GM23338 (cell line): ENCODE measurements at regions not wholly inside any gene's neighbourhood (a gene's known extent, or its start where the extent isn't known, plus 50 kb on each side); places are given as distances from the start of the nearest gene placed in this dataset.

Experiments used
- ATAC-seq: fragments of 200-7000 bp; cut with Tn5 transposase; 3 replicates; pipeline ENCODE4 v1.9.1; 2020
- DNase-seq: peaks from one replicate; pipeline ENCODE4 v3.0.0-alpha.2; 2015; ENCODE audit warnings: low spot score
- H2AFZ ChIP-seq: fragments of 200-600 bp; sonication (generic); 2 replicates; pipeline ENCODE4 v1.8.0; 2016; ENCODE audit warnings: antibody characterized with exemption, mild to moderate bottlenecking, moderate library complexity
- H3F3A ChIP-seq: fragments of 200-600 bp; sonication (generic); replicated peaks from 2 replicates; pipeline ENCODE4 v1.8.0; 2017; ENCODE audit warnings: antibody characterized with exemption, mixed run types, low read depth
- H3K27ac ChIP-seq: fragments of 200-600 bp; sonication (generic); 2 replicates; pipeline ENCODE4 v1.6.1; 2016; ENCODE audit warnings: low read depth
- H3K27me3 ChIP-seq: fragments of 200-600 bp; sonication (generic); 2 replicates; pipeline ENCODE4 v1.8.0; 2016; ENCODE audit warnings: mild to moderate bottlenecking, mixed run types, moderate library complexity; ENCODE audit not compliant: insufficient read depth
- H3K36me3 ChIP-seq: fragments of 200-600 bp; sonication (generic); 2 replicates; pipeline ENCODE4 v1.8.0; 2016; ENCODE audit warnings: mild to moderate bottlenecking; ENCODE audit not compliant: insufficient read depth
- H3K4me1 ChIP-seq: fragments of 200-600 bp; sonication (generic); 2 replicates; pipeline ENCODE4 v1.8.0; 2016; ENCODE audit warnings: mild to moderate bottlenecking, moderate library complexity; ENCODE audit not compliant: insufficient read depth
- H3K4me2 ChIP-seq: fragments of 200-600 bp; sonication (generic); 2 replicates; pipeline ENCODE4 v1.7.1; 2017; ENCODE audit warnings: mixed run types
- H3K4me3 ChIP-seq: fragments of 200-600 bp; sonication (generic); 2 replicates; pipeline ENCODE4 v1.6.1; 2016; ENCODE audit warnings: mixed run types
- H3K79me2 ChIP-seq: fragments of 200-600 bp; sonication (generic); replicated peaks from 2 replicates; pipeline ENCODE4 v1.8.0; 2017; ENCODE audit warnings: mild to moderate bottlenecking; ENCODE audit not compliant: insufficient read depth
- H3K9me2 ChIP-seq: fragments of 200-600 bp; sonication (generic); 2 replicates; pipeline ENCODE4 v1.8.0; 2017; ENCODE audit not compliant: insufficient read depth
- H4K20me1 ChIP-seq: fragments of 200-600 bp; sonication (generic); replicated peaks from 2 replicates; pipeline ENCODE4 v1.8.0; 2017; ENCODE audit warnings: mild to moderate bottlenecking; ENCODE audit not compliant: insufficient read depth
- H3K27ac Mint-ChIP-seq: 2 replicates; pipeline ENCODE4 v1.8.0; 2020; ENCODE audit warnings: inconsistent platforms, mild to moderate bottlenecking, moderate library complexity, mixed read lengths
- H3K27me3 Mint-ChIP-seq: 3 replicates; pipeline ENCODE4 v1.8.0; 2022; ENCODE audit warnings: low read depth, mild to moderate bottlenecking, moderate library complexity, mixed read lengths, inconsistent platforms; ENCODE audit not compliant: insufficient read depth, poor library complexity
- H3K36me3 Mint-ChIP-seq: 3 replicates; pipeline ENCODE4 v1.8.0; 2021; ENCODE audit warnings: low read depth, mild to moderate bottlenecking, inconsistent platforms, moderate library complexity, mixed read lengths
- H3K4me1 Mint-ChIP-seq: 3 replicates; pipeline ENCODE4 v1.8.0; 2020; ENCODE audit warnings: mild to moderate bottlenecking, inconsistent platforms, mixed read lengths
- H3K4me3 Mint-ChIP-seq: 3 replicates; pipeline ENCODE4 v1.8.0; 2021; ENCODE audit warnings: moderate library complexity, mild to moderate bottlenecking, inconsistent platforms, mixed read lengths
- H3K9me3 Mint-ChIP-seq: 3 replicates; pipeline ENCODE4 v1.8.0; 2020; ENCODE audit warnings: moderate library complexity, mild to moderate bottlenecking, inconsistent platforms, mixed read lengths
- CREB1 ChIP-seq: fragments of 250-450 bp; sonication (Bioruptor Pico); IDR thresholded peaks from 2 replicates; pipeline ENCODE4 v1.5.0; 2020; ENCODE audit warnings: low read depth, mild to moderate bottlenecking, moderate library complexity
- CTCF ChIP-seq, 2 experiments: fragments of 200-600 bp in 1 of 2; sonication (generic) in 1 of 2; conservative IDR thresholded peaks; 2 replicates each; pipeline versions ENCODE4 v1.5.1 to v1.6.1; 2016 to 2017; ENCODE audit warnings: antibody characterized with exemption in 2 of 2, low read depth in 2 of 2, mild to moderate bottlenecking in 2 of 2, moderate library complexity in 1 of 2
- ETS1 ChIP-seq: IDR thresholded peaks from 2 replicates; pipeline ENCODE4 v1.6.1; 2016; ENCODE audit warnings: antibody characterized with exemption
- EZH2 ChIP-seq: fragments of 200-600 bp; sonication (generic); IDR thresholded peaks from one replicate; pipeline ENCODE4 v1.8.0; 2017; ENCODE audit warnings: antibody characterized with exemption, mild to moderate bottlenecking, low read depth; ENCODE audit not compliant: unreplicated experiment
- EZH2phosphoT487 ChIP-seq: fragments of 200-600 bp; sonication (generic); IDR thresholded peaks from one replicate; pipeline ENCODE4 v1.8.1; 2018; ENCODE audit warnings: antibody characterized with exemption; ENCODE audit not compliant: unreplicated experiment
- JUNB ChIP-seq: IDR thresholded peaks from one replicate; pipeline ENCODE4 v1.6.1; 2016; ENCODE audit warnings: antibody characterized with exemption; ENCODE audit not compliant: unreplicated experiment
- NANOG ChIP-seq: IDR thresholded peaks from 2 replicates; pipeline ENCODE4 v1.6.1; 2016; ENCODE audit warnings: antibody characterized with exemption, borderline replicate concordance
- POLR2AphosphoS5 ChIP-seq: IDR thresholded peaks from 2 replicates; pipeline ENCODE4 v1.6.1; 2016; ENCODE audit warnings: antibody characterized with exemption, low read depth
- REST ChIP-seq: IDR thresholded peaks from one replicate; pipeline ENCODE4 v1.6.1; 2018; ENCODE audit warnings: antibody characterized with exemption; ENCODE audit not compliant: unreplicated experiment
- STAT1 ChIP-seq: IDR thresholded peaks from one replicate; pipeline ENCODE4 v1.6.1; 2016; ENCODE audit warnings: antibody characterized with exemption; ENCODE audit not compliant: unreplicated experiment
- ZNF331 ChIP-seq: fragments of 250-450 bp; sonication (Bioruptor Pico); IDR thresholded peaks from 2 replicates; pipeline ENCODE4 v1.5.0; 2020; ENCODE audit warnings: low read depth, mild to moderate bottlenecking, moderate library complexity
- ZNF462 ChIP-seq: fragments of 250-450 bp; sonication (Bioruptor Pico); IDR thresholded peaks from 2 replicates; pipeline ENCODE4 v1.5.0; 2020; ENCODE audit warnings: mild to moderate bottlenecking, moderate library complexity

GRCh38 chr12:24507827-24508226 lies 441.1 kb downstream of the BCAT1 start:
- Histone ChIP-seq H3K36me3 (no peaks in the 10 kb centered on the region), H3K79me2 (no peaks in the 10 kb centered on the region), H4K20me1 (no peaks in the 10 kb centered on the region), H3F3A (no peaks in the 10 kb centered on the region), H2AFZ (no peak overlapping the region), H3K4me1 (no peaks in the 10 kb centered on the region), H3K4me2 (no peak overlapping the region), H3K27ac (no peak overlapping the region), H3K4me3 (no peak overlapping the region), H3K27me3 (no peaks in the 10 kb centered on the region), H3K9me2 (no peaks in the 10 kb centered on the region)
- DNase-seq (no peak), ATAC-seq (no peak)
- no peaks in the 10 kb centered on the region for H3K9me3 Mint-ChIP-seq
- H3K27me3 Mint-ChIP-seq, result peaks cover 2% of the 10 kb centered on the region
- H3K36me3 Mint-ChIP-seq, result no peaks in the 10 kb centered on the region
- no peak overlapping the region for H3K4me3 Mint-ChIP-seq
- TF ChIP-seq CREB1 (CRISPR knock-in tag) (no peak), EZH2 (no peak), NANOG (no peak), ZNF462 (CRISPR knock-in tag) (no peak), EZH2phosphoT487 (no peak), STAT1 (no peak), ZNF331 (no peak), ETS1 (no peak), POLR2AphosphoS5 (no peak), JUNB (no peak), CTCF (conservative IDR thresholded peaks at IDR 0.05; ENCODE audit: low read depth in 2 of 2) (no peak), REST (no peak)
- H3K27ac Mint-ChIP-seq, result no peak overlapping the region
- H3K4me1 Mint-ChIP-seq, result no peaks in the 10 kb centered on the region; the same call in 1 of the 3 replicates
